ENCODE measurements at regions not wholly inside any gene's neighbourhood (a gene's known extent, or its start where the extent isn't known, plus 50 kb on each side); places are given as distances from the start of the nearest gene placed in this dataset.

DNA sequence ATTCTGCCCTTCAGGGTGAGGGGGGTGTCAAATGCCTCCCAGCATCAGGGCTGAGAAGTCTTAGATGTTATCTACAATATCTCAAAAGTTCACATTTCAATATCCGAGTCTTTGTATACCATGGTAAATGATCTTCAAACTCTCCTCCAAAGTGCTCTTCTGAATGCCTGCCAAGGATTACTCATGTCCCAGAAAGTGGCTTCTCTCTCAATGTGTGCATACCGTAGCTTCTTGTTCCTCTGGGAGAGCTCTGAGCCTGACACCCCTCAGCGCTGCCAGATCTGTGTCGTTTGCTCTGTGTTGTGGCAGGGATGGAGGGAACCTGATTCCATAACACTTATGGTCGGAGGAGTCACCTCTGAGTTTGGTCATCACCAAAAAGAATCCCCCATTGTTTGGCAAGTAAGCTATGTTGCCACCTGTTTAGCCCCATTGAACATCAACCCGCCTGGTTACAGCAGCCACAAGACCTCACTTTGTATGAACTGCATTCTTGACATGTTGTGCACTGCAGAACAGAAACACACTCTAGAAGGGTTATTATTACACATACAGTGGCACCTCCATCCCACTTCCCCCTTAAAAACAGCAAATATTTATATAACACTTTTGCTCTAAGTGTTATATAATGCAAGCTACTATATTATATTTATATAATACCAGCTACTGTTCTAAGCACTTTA, 163.1 kb upstream of the MIR17HG start:
- TF ChIP-seq POLR2AphosphoS5 (IDR thresholded peaks at IDR 0.05; ENCODE audit: borderline replicate concordance, low read depth, low read length), result no peak
- no peak for TF ChIP-seq EZH2 (IDR thresholded peaks at IDR 0.05)
- TF ChIP-seq FOXP2 (optimal IDR thresholded peaks at IDR 0.05; ENCODE audit: control extremely low read depth, extremely low read length, insufficient read depth), result no peak
